HG03196 (cell line): ENCODE measurements at regions not wholly inside any gene's neighbourhood (a gene's known extent, or its start where the extent isn't known, plus 50 kb on each side); places are given as distances from the start of the nearest gene placed in this dataset.

ENCODE experiments used
- ATAC-seq: cut with Tn5 transposase; IDR thresholded peaks from one replicate; pipeline ENCODE4 v1.9.1; 2021; ENCODE audit not compliant: unreplicated experiment

- ATAC-seq, result no peak
Observed at GRCh38 chr10:33565231-33565630, 230.8 kb upstream of the NRP1 start.

DNA sequence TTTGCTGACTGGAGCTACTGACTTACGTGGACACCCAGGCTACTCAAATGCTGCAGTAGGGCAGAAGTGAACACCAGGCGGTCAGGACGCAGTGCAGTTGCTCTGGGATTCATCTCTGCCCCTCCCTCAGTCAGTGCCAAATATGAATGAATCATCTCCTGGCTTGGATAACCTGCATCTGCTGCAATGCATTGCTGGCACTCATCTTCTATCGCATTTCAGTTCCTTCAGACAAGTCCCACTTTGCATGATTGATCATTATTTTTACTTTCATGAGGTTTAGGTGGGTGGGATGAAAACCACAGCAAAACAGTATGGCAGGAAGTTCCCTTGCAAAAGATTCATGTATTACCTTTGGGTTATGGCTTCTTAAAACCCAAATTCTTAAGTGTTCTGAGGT lies 224.6 kb upstream of the NRP1 start:
- no peak for ATAC-seq

- ATAC-seq, result no peak
Observed at GRCh38 chr10:33557313-33557712, 222.8 kb upstream of the NRP1 start.

DNA sequence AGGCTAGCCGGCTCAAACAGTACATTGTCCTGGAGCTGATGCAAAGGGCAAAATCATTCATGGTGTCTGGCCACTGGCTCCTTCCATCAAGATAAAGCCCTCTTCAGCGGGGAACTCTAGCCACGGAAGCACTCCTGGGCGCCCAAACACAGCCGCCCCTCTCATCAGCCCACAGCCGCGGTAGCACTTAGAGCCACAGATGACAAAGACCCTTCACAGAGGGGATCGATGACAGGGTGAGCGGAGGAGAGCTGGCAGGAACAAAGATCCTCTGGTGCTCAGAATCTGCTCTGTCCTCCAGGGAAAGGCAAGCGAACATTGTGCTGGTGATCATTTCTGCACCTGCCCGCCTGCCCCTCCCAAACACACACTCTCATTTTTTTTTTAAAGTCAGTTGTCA lies 222.2 kb upstream of the NRP1 start:
- no peak for ATAC-seq

DNA sequence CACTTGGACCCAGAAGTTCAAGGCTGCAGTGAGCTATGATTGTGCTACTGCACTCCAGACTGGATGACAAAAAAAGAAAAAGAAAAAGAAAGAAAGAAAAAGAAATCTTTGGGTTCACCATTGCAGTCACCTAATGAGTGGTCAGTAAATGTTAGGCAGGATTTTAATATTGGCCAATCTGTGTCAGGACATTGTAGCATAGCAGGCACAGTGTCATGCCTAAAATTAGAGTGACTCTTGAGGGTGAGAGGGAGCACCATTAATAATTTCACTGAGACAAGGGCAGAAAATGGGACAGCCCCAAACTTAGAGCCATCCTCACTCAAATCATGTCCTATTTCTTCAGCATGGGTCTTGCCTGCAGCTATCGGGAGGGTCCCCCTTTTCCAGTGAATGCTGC lies 221.6 kb upstream of the NRP1 start:
- ATAC-seq, result no peak

GRCh38 chr10:33553748-33554571 lies 219.5 kb upstream of the NRP1 start:
- no peak for ATAC-seq

- no peak for ATAC-seq
Observed at GRCh38 chr10:33552290-33552689, 217.8 kb upstream of the NRP1 start.

DNA sequence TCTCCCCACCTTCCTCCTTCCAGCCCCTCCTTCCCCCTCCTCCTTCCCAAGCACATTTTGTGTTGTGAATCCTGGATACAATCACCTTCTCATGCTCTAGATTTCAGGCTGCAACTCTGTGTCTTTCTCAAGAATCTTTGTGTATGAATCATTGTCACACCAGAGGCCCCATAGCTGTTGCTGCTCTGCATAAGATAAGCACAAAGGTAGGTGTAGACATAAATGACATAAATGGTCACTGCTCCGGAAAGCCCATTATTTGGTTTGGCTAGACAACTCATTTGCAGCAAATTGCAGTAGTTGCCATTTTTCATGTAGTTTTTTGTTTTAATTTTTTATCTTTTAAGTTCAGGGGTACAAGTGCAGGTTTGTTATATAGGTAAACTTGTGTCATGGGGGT lies 216.3 kb upstream of the NRP1 start:
- ATAC-seq, result no peak

DNA sequence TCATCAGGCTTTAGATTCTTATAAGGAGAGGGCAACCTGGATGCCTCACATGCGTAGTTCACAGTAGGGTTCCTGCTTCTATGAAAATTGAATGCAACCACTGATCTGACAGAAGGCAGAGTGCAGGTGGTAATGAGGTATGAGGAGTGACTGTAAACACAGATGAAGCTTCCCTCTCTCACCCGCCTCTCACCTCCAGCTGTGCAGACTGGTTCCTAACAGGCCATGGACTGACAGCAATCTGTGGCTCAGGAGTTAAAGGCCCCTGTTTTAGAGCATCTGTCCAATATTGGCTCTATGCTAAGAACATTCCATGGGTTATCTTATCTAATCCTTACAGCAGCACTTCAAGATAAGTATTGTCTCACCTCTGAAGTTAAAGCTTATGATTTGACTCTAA lies 213.5 kb upstream of the NRP1 start:
- ATAC-seq, result no peak

- ATAC-seq, result no peak
Observed at GRCh38 chr10:33546031-33546430, 211.6 kb upstream of the NRP1 start.

- ATAC-seq, result no peak
Observed at GRCh38 chr10:33542752-33543505, 208.5 kb upstream of the NRP1 start.

DNA sequence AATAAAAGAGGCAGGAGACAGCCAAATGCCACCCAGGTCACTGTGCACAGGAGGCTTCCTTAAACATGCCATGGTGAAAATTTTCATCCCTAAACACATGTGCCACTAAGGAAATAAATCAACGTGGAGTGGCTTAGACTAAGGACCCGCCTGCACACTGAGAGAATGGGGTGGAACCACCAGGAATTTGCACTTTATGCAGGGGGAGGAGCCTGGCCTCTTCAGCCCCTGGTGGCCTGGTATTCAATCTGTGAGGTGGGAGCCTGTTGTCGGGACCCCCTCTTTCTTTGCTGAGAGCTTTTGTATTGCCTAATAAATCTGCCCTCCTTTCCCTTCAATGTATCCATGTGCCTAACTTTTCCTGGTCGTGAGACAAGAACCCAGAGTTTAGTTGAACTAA lies 204.6 kb upstream of the NRP1 start:
- ATAC-seq, result no peak

GRCh38 chr10:33537066-33537465 lies 202.6 kb upstream of the NRP1 start:
- ATAC-seq, result no peak

- no peak for ATAC-seq
Observed at GRCh38 chr10:33536508-33536907, 202.0 kb upstream of the NRP1 start.

GRCh38 chr10:33535866-33536265 lies 201.4 kb upstream of the NRP1 start:
- no peak for ATAC-seq

DNA sequence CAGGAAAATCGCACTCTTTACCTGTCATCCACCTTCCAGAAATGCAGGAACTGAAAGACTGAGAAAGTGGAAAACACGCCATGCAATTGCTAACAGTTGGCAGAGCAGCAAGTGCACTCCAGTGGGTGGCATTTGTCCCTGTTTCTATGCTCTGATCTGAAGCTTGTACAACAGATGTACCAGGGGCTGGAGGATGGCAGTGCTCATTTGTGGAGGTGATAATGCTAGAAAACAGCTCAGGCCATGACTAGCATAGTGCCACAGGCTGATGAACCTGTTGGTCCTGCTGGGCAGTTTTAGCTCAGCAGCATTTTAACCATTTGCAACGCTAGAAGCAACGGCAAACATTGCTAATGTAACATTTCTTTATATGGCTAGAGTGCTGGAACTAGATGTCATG lies 199.9 kb upstream of the NRP1 start:
- no peak for ATAC-seq

GRCh38 chr10:33533612-33534011 lies 199.1 kb upstream of the NRP1 start:
- no peak for ATAC-seq

- ATAC-seq, result no peak
Observed at GRCh38 chr10:33532901-33533300, 198.4 kb upstream of the NRP1 start.

DNA sequence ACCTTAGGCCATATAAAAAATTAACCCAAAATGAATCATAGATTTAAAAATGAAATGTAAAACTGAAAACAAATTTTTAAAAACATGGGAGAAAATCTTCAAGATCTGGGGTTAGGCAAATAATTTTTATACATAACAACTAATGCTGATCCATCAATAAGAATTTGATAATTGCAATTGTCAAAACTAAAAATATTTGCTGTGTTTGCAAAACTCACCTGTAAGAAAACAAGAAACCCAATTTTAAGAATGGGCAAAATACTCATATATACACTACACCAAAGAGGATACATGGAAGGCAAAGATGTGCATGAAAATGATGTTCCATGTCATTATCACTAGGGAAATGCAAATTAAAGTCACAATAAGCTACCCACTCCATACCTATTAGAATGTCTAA lies 194.8 kb upstream of the NRP1 start:
- ATAC-seq, result no peak

DNA sequence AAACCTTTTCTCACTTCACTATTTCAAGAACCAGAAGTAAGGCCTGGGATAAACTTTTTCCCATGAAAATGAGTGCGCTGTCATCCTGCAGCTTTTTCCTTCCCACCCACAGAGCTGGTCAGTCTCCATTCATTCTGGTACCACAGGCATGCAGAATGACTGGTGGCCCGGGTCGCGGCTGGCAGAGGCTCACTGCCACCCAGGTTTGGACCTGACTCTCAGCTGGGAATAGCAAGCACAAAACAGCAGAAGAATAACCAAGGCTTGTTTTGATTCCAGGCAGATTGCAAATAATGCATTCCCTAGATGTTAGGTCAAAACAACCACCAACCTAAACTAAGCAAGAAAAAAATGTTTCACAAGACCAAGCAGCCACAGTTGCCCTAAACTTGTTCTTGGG lies 190.5 kb upstream of the NRP1 start:
- no peak for ATAC-seq

DNA sequence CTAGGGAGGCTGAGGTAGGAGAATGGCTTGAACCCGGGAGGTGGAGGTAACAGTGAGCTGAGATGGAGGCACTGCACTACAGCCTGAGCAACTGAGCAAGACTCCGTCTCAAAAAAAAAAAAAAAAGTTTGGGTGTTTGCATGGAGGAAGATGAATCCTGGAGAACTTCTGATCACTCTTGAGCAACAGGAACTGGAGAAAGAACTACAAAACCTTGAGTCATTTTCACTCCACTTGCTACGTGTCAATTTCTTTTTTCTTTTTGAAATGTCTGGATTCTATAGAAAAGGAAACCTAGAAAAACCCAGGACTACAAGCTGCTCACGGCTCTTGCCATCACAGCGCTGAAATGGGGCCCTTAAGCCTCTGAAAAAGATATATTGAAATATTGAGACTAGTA lies 189.6 kb upstream of the NRP1 start:
- no peak for ATAC-seq

DNA sequence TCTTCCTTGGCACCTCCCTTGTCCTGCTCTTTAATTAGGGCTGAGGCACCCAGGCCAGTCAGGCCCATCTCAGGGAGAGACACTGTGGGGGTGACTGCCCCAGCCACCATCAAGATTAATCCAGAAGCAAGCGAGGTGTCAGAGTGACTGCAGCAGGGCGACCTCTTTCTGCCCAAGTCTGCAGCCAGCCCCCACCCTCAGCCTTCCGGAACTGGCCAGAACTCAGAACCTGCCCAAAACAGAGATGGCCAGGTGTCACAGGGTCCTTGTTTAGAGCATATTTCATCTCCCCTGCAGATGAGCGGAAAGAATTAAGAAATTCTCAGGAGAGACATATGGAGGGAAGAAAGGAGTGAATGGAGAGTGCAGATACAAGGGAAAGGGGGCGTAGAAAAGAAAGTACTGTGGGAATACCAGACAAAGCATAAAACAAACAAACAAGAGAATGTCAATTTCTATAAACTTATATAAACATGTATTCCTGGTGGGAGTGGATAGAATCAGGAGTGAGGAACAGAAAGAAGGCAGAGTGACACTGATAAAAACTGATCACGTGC lies 188.8 kb upstream of the NRP1 start:
- no peak for ATAC-seq
